Gastrocnemius medialis (tissue), 4 donors: ENCODE measurements at regions not wholly inside any gene's neighbourhood (a gene's known extent, or its start where the extent isn't known, plus 50 kb on each side); places are given as distances from the start of the nearest gene placed in this dataset.

Source experiments
- ATAC-seq, 2 donors: fragments of 150-250 bp; one replicate each; pipeline ENCODE4 v1.9.1; 2016
- DNase-seq, 2 donors: peaks; one replicate each; pipeline ENCODE4 v3.0.0-alpha.2; 2019
- H3K27ac ChIP-seq, 4 donors: fragments of 200-600 bp; sonication (generic); 1 replicate in 1 of 4; 2 replicates in 3 of 4; pipeline ENCODE4 v1.5.1; 2016 to 2018; ENCODE audit warnings: mild to moderate bottlenecking in 2 of 4, moderate library complexity in 1 of 4
- H3K27me3 ChIP-seq, 3 donors: fragments of 200-600 bp; sonication (generic) in 2 of 3; 1 replicate in 1 of 3; 2 replicates in 2 of 3; pipeline versions ENCODE4 v1.5.1 to v1.6.0; 2016 to 2019; ENCODE audit warnings: mild to moderate bottlenecking in 1 of 3, moderate library complexity in 1 of 3
- H3K36me3 ChIP-seq, 2 donors: fragments of 200-600 bp; sonication (generic) in 1 of 2; one replicate each; pipeline ENCODE4 v1.5.1; 2017 to 2018
- H3K4me1 ChIP-seq, 2 donors: fragments of 200-600 bp; sonication (generic) in 1 of 2; one replicate each; pipeline ENCODE4 v1.5.1; 2016 to 2017; ENCODE audit warnings: mild to moderate bottlenecking in 2 of 2
- H3K4me3 ChIP-seq, 4 donors: fragments of 200-600 bp; sonication (generic) in 3 of 4; 1 replicate in 1 of 4; 2 replicates in 3 of 4; pipeline ENCODE4 v1.5.1; 2016 to 2019; ENCODE audit warnings: mild to moderate bottlenecking in 2 of 4
- H3K9me3 ChIP-seq, 3 donors: fragments of 200-600 bp; sonication (generic) in 2 of 3; 1 replicate in 1 of 3; 2 replicates in 2 of 3; pipeline ENCODE4 v1.5.1; 2016 to 2019
- CTCF ChIP-seq, 5 experiments: fragments of 450-650 bp in 3 of 5; fragments of 200-600 bp in 2 of 5; sonication (generic) in 2 of 5; IDR thresholded peaks in 4 of 5; conservative IDR thresholded peaks in 1 of 5; 1 replicate in 4 of 5; 2 replicates in 1 of 5; pipeline ENCODE4 v1.5.1; 2016 to 2019; ENCODE audit warnings: antibody characterized with exemption in 5 of 5, mild to moderate bottlenecking in 3 of 5, moderate library complexity in 3 of 5
- POLR2A ChIP-seq, 2 donors: fragments of 450-650 bp; IDR thresholded peaks; one replicate each; pipeline ENCODE4 v1.6.1; 2017; ENCODE audit warnings: antibody characterized with exemption in 2 of 2, mild to moderate bottlenecking in 2 of 2, moderate library complexity in 2 of 2
- in situ Hi-C, 4 donors: fragments of 200-750 bp; cut with MboI; loops; one replicate each; pipeline versions ENCODE4 v1.15.0 to v1.8.0; 2017; ENCODE audit warnings: low sequenced_read_pairs in 4 of 4
- intact Hi-C: fragments of 100-400 bp; cut with DNase I; formaldehyde crosslinking; loops from one replicate; pipeline ENCODE4 v1.15.1; 2023; ENCODE audit warnings: low total_unique reads

- Histone ChIP-seq H3K4me1 (no peaks in the 10 kb centered on the region), H3K36me3 (no peaks in the 10 kb centered on the region), H3K9me3 (no peaks in the 10 kb centered on the region), H3K27ac (no peak overlapping the region), H3K27me3 (no peaks in the 10 kb centered on the region), H3K4me3 (no peak overlapping the region)
- ATAC-seq (no peak), DNase-seq (no peak)
- in situ Hi-C loops = no loop called here
- TF ChIP-seq CTCF (IDR thresholded peaks at IDR 0.05 in 4 of 5, conservative IDR thresholded peaks at IDR 0.05 in 1 of 5) (no peak), POLR2A (IDR thresholded peaks at IDR 0.05) (no peak)
- intact Hi-C loops = no loop called here
These were observed 126.9 kb downstream of the KCNS3 start for GRCh38 chr2:18005411-18005810.

- intact Hi-C loops = no loop called here
- in situ Hi-C loops = no loop called here
- TF ChIP-seq CTCF (IDR thresholded peaks at IDR 0.05 in 4 of 5, conservative IDR thresholded peaks at IDR 0.05 in 1 of 5) (no peak), POLR2A (IDR thresholded peaks at IDR 0.05) (no peak)
- H3K4me3 ChIP-seq = no peak overlapping the region
- DNase-seq (no peak), ATAC-seq (no peak)
- H3K27me3 ChIP-seq = no peaks in the 10 kb centered on the region
- peaks cover 0 to 8% (median 0%) of the 10 kb centered on the region in 3 donors for H3K9me3 ChIP-seq
- no peak overlapping the region for H3K27ac ChIP-seq
- no peaks in the 10 kb centered on the region for H3K4me1 ChIP-seq
- H3K36me3 ChIP-seq = no peaks in the 10 kb centered on the region
These were observed 123.2 kb downstream of the KCNS3 start for GRCh38 chr2:18001671-18002070.

GRCh38 chr2:17996978-17997377 lies 118.5 kb downstream of the KCNS3 start:
- in situ Hi-C loops (no loop called here), intact Hi-C loops (no loop called here)
- H3K4me3 ChIP-seq = no peak overlapping the region
- H3K4me1 ChIP-seq = no peaks in the 10 kb centered on the region
- H3K9me3 ChIP-seq = peaks cover 0 to 8% (median 0%) of the 10 kb centered on the region in 3 donors
- no peaks in the 10 kb centered on the region for H3K27me3 ChIP-seq
- TF ChIP-seq CTCF (IDR thresholded peaks at IDR 0.05 in 4 of 5, conservative IDR thresholded peaks at IDR 0.05 in 1 of 5) (no peak), POLR2A (IDR thresholded peaks at IDR 0.05) (no peak)
- DNase-seq (no peak), ATAC-seq (no peak)
- no peak overlapping the region for H3K27ac ChIP-seq
- no peaks in the 10 kb centered on the region for H3K36me3 ChIP-seq

GRCh38 chr2:17995593-17995992 lies 117.1 kb downstream of the KCNS3 start:
- no peak for ATAC-seq
- intact Hi-C loops = no loop called here
- DNase-seq = no peak

More at GRCh38 chr2:17995593-17995992, 117.1 kb downstream of the KCNS3 start:
- in situ Hi-C loops = no loop called here
- Histone ChIP-seq H3K4me1 (no peaks in the 10 kb centered on the region), H3K27me3 (no peaks in the 10 kb centered on the region), H3K36me3 (no peaks in the 10 kb centered on the region), H3K9me3 (peaks cover 0 to 8% (median 0%) of the 10 kb centered on the region in 3 donors), H3K4me3 (no peak overlapping the region), H3K27ac (no peak overlapping the region)
- no peak for TF ChIP-seq CTCF (IDR thresholded peaks at IDR 0.05 in 4 of 5, conservative IDR thresholded peaks at IDR 0.05 in 1 of 5)
- no peak for TF ChIP-seq POLR2A (IDR thresholded peaks at IDR 0.05)
